ENCODE measurements at regions not wholly inside any gene's neighbourhood (a gene's known extent, or its start where the extent isn't known, plus 50 kb on each side); places are given as distances from the start of the nearest gene placed in this dataset.

DNA sequence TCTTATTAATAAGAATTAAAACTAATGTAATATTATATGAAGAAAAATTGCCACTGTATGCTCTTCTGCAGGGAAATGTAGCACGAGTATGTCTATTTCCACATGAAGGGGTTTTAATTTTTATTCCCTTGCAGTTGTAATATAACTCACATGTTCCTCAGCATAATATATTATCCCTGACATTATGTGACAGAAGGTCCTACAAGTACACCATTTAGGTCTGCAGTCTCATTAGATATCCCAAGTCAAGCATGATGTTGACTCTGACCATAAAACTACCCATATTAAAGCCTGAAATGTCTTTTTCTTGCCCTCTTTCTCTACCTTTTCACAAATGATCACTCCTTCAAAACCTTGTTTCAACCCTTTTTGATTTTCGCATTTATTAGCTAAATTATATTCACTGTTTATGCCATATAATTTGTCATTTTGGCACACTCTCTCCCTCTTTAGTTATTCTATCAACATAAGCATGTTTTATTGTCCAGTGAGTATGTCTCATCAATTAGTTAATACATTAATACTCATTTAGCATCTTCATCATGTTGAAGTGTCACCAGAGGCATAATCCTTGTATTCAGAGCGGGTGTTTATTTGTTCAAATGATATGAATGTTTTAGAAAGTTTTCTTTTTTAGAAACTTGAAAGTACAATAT, 532.8 kb downstream of the MAT2B start:
- no CpG with 5 or more reads among the region's 3 CpGs for WGBS (ENCODE audit: insufficient coverage)
- intact Hi-C loops (cut with micrococcal nuclease) = no loop called here
- CTCF ChIA-PET = interaction anchor here (1.2 kb wide), 1 partner anchor 25 kb away, joined by 3 read pairs; no protein-coding TSS in a partner anchor

GRCh38 chr5:164041105-164041504, 535.7 kb downstream of the MAT2B start:
- no peak overlapping the region for H3K4me2 ChIP-seq (replicated peaks; ENCODE audit: low read depth, low read length, poor library complexity, severe bottlenecking)
- H3K27ac Mint-ChIP-seq = no peak overlapping the region

More for the DNA sequence above, 532.8 kb downstream of the MAT2B start:
- no peaks in the 10 kb centered on the region for H3K27me3 ChIP-seq (replicated peaks in 1 of 4; ENCODE audit: control extremely low read depth in 1 of 4, control insufficient read depth in 3 of 4, insufficient read depth in 4 of 4, low read length in 3 of 4)
- H3K27ac ChIP-seq (ENCODE audit: low read length in 2 of 2) = no peak overlapping the region
- POLR2A ChIA-PET = no interaction called here
- Mint-ChIP-seq H3K27ac (no peak overlapping the region), H3K4me3 (no peak overlapping the region), H3K27me3 (no peaks in the 10 kb centered on the region), H3K4me1 (no peaks in the 10 kb centered on the region), H3K9me3 (ENCODE audit: insufficient read depth) (no peaks in the 10 kb centered on the region)
- H3K9me3 ChIP-seq (ENCODE audit: control extremely low read depth in 1 of 3, control insufficient read depth in 2 of 3, insufficient read depth in 1 of 3, low read length in 2 of 3) = no peaks in the 10 kb centered on the region
- no peaks in the 10 kb centered on the region for H3K36me3 ChIP-seq (replicated peaks in 1 of 2; ENCODE audit: control extremely low read depth in 1 of 2, control insufficient read depth in 1 of 2, extremely low read depth in 1 of 2, insufficient read depth in 2 of 2, low read length in 1 of 2)
- DNase-seq = no peak
- H2AFZ ChIP-seq (ENCODE audit: insufficient read depth, low read depth, low read length, poor library complexity, severe bottlenecking) = no peak overlapping the region
- ATAC-seq (ENCODE audit: low read depth) = no peak
- H3K4me3 ChIP-seq (ENCODE audit: control extremely low read depth in 1 of 5, extremely low read depth in 1 of 5, insufficient read depth in 1 of 5, low read depth in 2 of 5, low read length in 4 of 5) = no peak overlapping the region
- no peak overlapping the region for H3K4me2 ChIP-seq (replicated peaks; ENCODE audit: low read depth, low read length, poor library complexity, severe bottlenecking)
- TF ChIP-seq CTCF (IDR thresholded peaks at IDR 0.05) (no peak), EZH2 (IDR thresholded peaks at IDR 0.05; ENCODE audit: borderline replicate concordance, insufficient read depth, low read depth, low read length, poor library complexity, severe bottlenecking) (no peak)
- no peaks in the 10 kb centered on the region for H4K20me1 ChIP-seq (ENCODE audit: control insufficient read depth, insufficient read depth, low read length, poor library complexity, severe bottlenecking)
- no peaks in the 10 kb centered on the region for H3K4me1 ChIP-seq (ENCODE audit: control insufficient read depth in 2 of 2, insufficient read depth in 2 of 2, low read length in 2 of 2)
- no peak overlapping the region for H3K9ac ChIP-seq (ENCODE audit: low read length)
- H3K79me2 ChIP-seq (ENCODE audit: control insufficient read depth, insufficient read depth, low read length) = no peaks in the 10 kb centered on the region

More at GRCh38 chr5:164041105-164041504, 535.7 kb downstream of the MAT2B start:
- no peak overlapping the region for H2AFZ ChIP-seq (ENCODE audit: insufficient read depth, low read depth, low read length, poor library complexity, severe bottlenecking)
- H3K79me2 ChIP-seq (ENCODE audit: control insufficient read depth, insufficient read depth, low read length) = no peaks in the 10 kb centered on the region
- DNase-seq = no peak
- no peaks in the 10 kb centered on the region for H3K27me3 ChIP-seq (replicated peaks in 1 of 4; ENCODE audit: control extremely low read depth in 1 of 4, control insufficient read depth in 3 of 4, insufficient read depth in 4 of 4, low read length in 3 of 4)
- no peak for ATAC-seq (ENCODE audit: low read depth)
- no peaks in the 10 kb centered on the region for H3K4me1 ChIP-seq (ENCODE audit: control insufficient read depth in 2 of 2, insufficient read depth in 2 of 2, low read length in 2 of 2)
- H3K36me3 ChIP-seq (replicated peaks in 1 of 2; ENCODE audit: control extremely low read depth in 1 of 2, control insufficient read depth in 1 of 2, extremely low read depth in 1 of 2, insufficient read depth in 2 of 2, low read length in 1 of 2) = no peaks in the 10 kb centered on the region
- CTCF ChIA-PET = no interaction called here
- H3K27me3 Mint-ChIP-seq = peaks cover 5% of the 10 kb centered on the region
- H3K4me1 Mint-ChIP-seq = no peaks in the 10 kb centered on the region
- H3K4me3 Mint-ChIP-seq = no peak overlapping the region
- no peak overlapping the region for H3K9ac ChIP-seq (ENCODE audit: low read length)
- TF ChIP-seq EZH2 (IDR thresholded peaks at IDR 0.05; ENCODE audit: borderline replicate concordance, insufficient read depth, low read depth, low read length, poor library complexity, severe bottlenecking) (no peak), CTCF (IDR thresholded peaks at IDR 0.05) (no peak)
- no peaks in the 10 kb centered on the region for H3K9me3 Mint-ChIP-seq (ENCODE audit: insufficient read depth)
- no peak overlapping the region for H3K27ac ChIP-seq (ENCODE audit: low read length in 2 of 2)
- intact Hi-C loops (cut with micrococcal nuclease) = no loop called here
- 67% methylated on average over 1 of the region's 1 CpG for WGBS (ENCODE audit: insufficient coverage)
- H3K9me3 ChIP-seq (ENCODE audit: control extremely low read depth in 1 of 3, control insufficient read depth in 2 of 3, insufficient read depth in 1 of 3, low read length in 2 of 3) = no peaks in the 10 kb centered on the region
- POLR2A ChIA-PET = no interaction called here
- no peak overlapping the region for H3K4me3 ChIP-seq (ENCODE audit: control extremely low read depth in 1 of 5, extremely low read depth in 1 of 5, insufficient read depth in 1 of 5, low read depth in 2 of 5, low read length in 4 of 5)
- no peaks in the 10 kb centered on the region for H4K20me1 ChIP-seq (ENCODE audit: control insufficient read depth, insufficient read depth, low read length, poor library complexity, severe bottlenecking)
